Heart left ventricle (tissue), 13 donors: ENCODE measurements at regions not wholly inside any gene's neighbourhood (a gene's known extent, or its start where the extent isn't known, plus 50 kb on each side); places are given as distances from the start of the nearest gene placed in this dataset.

ENCODE experiments used
- CTCF ChIP-seq, 12 donors: fragments of 200-600 bp; sonication (generic) in 4 of 12; IDR thresholded peaks; one replicate each; pipeline versions ENCODE4 v1.5.0 to v1.8.0; 2018 to 2022; ENCODE audit warnings: antibody characterized with exemption in 12 of 12, mild to moderate bottlenecking in 5 of 12
- POLR2A ChIP-seq, 2 donors: fragments of 450-650 bp; IDR thresholded peaks; one replicate each; pipeline ENCODE4 v1.6.1; 2017; ENCODE audit warnings: antibody characterized with exemption in 2 of 2, mild to moderate bottlenecking in 2 of 2, moderate library complexity in 2 of 2
- donor health status: ischemic (EF 13 %, LVEDD 7.1; RV severe dilation, severe dysfunction).
- donor health status: DM: no; HTN: yes; CAD: no.
- donor health status: DM: no; HTN: no; CAD: no.
- donor health status: ischemic (EF 25% LVEDD 6.9; RV normal size, moderate dysfunction).
- donor health status: ischemic (EF 25% LVEDD 5.7; RV mildly dilated, moderate dysfunction).
- donor health status: ischemic (EF 35%, LVEDD 5.7; RV mildly dilated, moderate dysfunction).
- donor health status: nonischemic (EF 11% LVEDD 7.7; RV severe dilation, severe dysfunction).
- donor health status: DM: yes; HTN: yes; CAD: no.
- donor health status: PGD.
- donor health status: ischemic (EF 29% LVEDD 5.4; RV normal size, mild dysfunction).
- donor health status: nonischemic (EF 23%, LVEDD 6.1; RV moderate dilation, normal function).

- TF ChIP-seq CTCF (IDR thresholded peaks at IDR 0.05) (no peak), POLR2A (IDR thresholded peaks at IDR 0.05) (no peak)
These were observed 177.2 kb downstream of the MCHR2 start for GRCh38 chr6:99816795-99817194.
